Left lung (tissue), 4 donors: ENCODE measurements at regions not wholly inside any gene's neighbourhood (a gene's known extent, or its start where the extent isn't known, plus 50 kb on each side); places are given as distances from the start of the nearest gene placed in this dataset.

Source experiments
- ATAC-seq: fragments of 200-7000 bp; cut with Tn5 transposase; one replicate; pipeline ENCODE4 v1.9.1; 2020; ENCODE audit warnings: moderate library complexity
- DNase-seq, 4 donors: peaks; one replicate each; pipeline ENCODE4 v3.0.0-alpha.2; 2013 to 2020
- H3K27ac ChIP-seq, 2 donors: fragments of 200-600 bp; sonication (generic) in 1 of 2; one replicate each; pipeline versions ENCODE4 v1.5.0 to v1.8.0; 2020 to 2021
- H3K27me3 ChIP-seq, 2 donors: fragments of 200-600 bp; sonication (generic) in 1 of 2; one replicate each; pipeline versions ENCODE4 v1.5.0 to v1.8.0; 2020 to 2021
- H3K36me3 ChIP-seq, 2 donors: fragments of 200-600 bp; sonication (generic) in 1 of 2; one replicate each; pipeline versions ENCODE4 v1.5.0 to v1.8.0; 2020 to 2021
- H3K4me1 ChIP-seq, 2 donors: fragments of 200-600 bp; one replicate each; pipeline ENCODE4 v1.8.0; 2021
- H3K4me3 ChIP-seq, 2 donors: fragments of 200-600 bp; sonication (generic) in 1 of 2; one replicate each; pipeline versions ENCODE4 v1.5.0 to v1.8.0; 2020 to 2021; ENCODE audit warnings: mild to moderate bottlenecking in 1 of 2
- H3K9me3 ChIP-seq, 2 donors: fragments of 200-600 bp; sonication (generic) in 1 of 2; one replicate each; pipeline versions ENCODE4 v1.5.0 to v1.8.0; 2020 to 2021
- intact Hi-C, 2 donors: fragments of 100-400 bp; cut with DNase I; formaldehyde crosslinking; loops; one replicate each; pipeline versions ENCODE4 v1.11.2 to v1.14.2; 2022
- TF ChIP-seq, protein P1 (sequence below), 2 donors: fragments of 200-600 bp; sonication (generic) in 1 of 2; IDR thresholded peaks; one replicate each; pipeline versions ENCODE4 v1.5.0 to v1.8.0; 2021; ENCODE audit warnings: antibody characterized with exemption in 2 of 2
- donor health status: DM: no; HTN: yes; CAD: no.
- donor health status: DM: no; HTN: no; CAD: no.

DNA sequence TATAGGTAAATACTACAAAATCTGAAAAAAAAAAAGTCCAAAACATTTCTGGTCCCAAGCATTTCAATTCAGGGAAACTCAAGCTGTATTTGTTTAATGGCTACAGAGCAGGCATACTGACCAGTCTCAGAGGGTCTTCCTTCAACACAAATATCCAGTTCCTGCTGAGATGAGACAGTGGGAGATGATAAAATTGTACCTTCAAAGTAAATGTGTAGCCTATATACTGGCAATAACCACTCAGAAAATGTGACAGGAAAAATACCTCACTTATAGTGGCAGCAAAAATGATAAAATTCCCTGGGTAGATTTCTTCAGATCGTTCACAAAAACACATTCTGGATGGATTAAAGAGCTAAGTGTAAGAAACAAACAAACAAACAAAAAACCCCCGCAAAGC is 102.0 kb upstream of the FUT8 start:
- no peaks in the 10 kb centered on the region for H3K27me3 ChIP-seq
- DNase-seq = no peak
- H3K4me3 ChIP-seq = no peak overlapping the region
- no peak overlapping the region for H3K27ac ChIP-seq
- H3K36me3 ChIP-seq = no peaks in the 10 kb centered on the region
- intact Hi-C loops = no loop called here
- no peaks in the 10 kb centered on the region for H3K9me3 ChIP-seq
- no peak for ATAC-seq
- H3K4me1 ChIP-seq = no peaks in the 10 kb centered on the region
- TF ChIP-seq, protein P1, sequence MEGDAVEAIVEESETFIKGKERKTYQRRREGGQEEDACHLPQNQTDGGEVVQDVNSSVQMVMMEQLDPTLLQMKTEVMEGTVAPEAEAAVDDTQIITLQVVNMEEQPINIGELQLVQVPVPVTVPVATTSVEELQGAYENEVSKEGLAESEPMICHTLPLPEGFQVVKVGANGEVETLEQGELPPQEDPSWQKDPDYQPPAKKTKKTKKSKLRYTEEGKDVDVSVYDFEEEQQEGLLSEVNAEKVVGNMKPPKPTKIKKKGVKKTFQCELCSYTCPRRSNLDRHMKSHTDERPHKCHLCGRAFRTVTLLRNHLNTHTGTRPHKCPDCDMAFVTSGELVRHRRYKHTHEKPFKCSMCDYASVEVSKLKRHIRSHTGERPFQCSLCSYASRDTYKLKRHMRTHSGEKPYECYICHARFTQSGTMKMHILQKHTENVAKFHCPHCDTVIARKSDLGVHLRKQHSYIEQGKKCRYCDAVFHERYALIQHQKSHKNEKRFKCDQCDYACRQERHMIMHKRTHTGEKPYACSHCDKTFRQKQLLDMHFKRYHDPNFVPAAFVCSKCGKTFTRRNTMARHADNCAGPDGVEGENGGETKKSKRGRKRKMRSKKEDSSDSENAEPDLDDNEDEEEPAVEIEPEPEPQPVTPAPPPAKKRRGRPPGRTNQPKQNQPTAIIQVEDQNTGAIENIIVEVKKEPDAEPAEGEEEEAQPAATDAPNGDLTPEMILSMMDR (IDR thresholded peaks at IDR 0.05) = no peak

GRCh38 chr14:65312859-65313258 is 99.7 kb upstream of the FUT8 start:
- intact Hi-C loops = no loop called here

DNA sequence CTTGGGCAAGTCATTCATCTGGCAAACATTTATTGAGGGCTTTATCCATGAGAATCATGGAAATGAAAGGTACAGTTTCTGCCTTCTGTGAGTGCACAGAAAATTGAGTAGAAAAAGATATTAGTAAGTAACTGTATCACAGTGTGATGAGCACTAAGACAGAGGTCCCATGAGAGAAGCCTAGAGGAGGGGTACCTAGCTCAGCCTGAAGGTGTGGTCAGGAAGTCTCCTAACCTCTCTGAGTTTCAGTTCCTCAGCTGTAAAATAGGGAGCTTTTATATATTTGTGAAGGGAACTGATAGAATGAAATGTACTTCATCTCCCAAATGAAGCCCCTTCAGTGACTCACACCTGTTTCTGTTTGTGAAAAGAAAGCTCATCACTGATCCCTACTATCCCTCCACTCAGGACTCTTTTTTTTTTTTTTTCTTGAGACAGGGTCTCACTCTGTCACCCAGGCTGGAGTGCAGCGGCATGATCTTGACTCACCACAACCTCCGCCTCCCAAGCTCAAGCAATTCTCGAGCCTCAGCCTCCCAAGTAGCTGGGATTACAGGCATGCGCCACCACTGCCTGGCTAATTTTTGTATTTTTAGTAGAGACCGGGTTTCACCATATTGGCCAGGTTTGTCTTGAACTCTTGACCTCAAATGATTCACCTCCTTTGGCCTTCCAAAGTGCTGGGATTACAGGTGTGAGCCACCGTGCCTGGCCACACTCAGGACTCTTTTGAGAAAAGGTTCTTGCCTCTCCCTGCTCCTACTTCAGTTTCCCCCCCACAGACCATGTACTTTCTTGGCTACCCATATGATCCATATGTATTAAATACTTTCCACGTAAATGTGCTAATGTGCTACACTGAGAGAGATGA is 93.7 kb upstream of the FUT8 start:
- H3K36me3 ChIP-seq = no peaks in the 10 kb centered on the region
- no peaks in the 10 kb centered on the region for H3K4me1 ChIP-seq
- H3K4me3 ChIP-seq = no peak overlapping the region
- DNase-seq (no peak), ATAC-seq (no peak)
- no peak overlapping the region for H3K27ac ChIP-seq
- intact Hi-C loops = no loop called here
- TF ChIP-seq, protein P1 (IDR thresholded peaks at IDR 0.05) = no peak
- peaks cover 0 to 2% of the 10 kb centered on the region in 2 donors for H3K9me3 ChIP-seq
- H3K27me3 ChIP-seq = no peaks in the 10 kb centered on the region

More at GRCh38 chr14:65312859-65313258, 99.7 kb upstream of the FUT8 start:
- ATAC-seq (no peak), DNase-seq (no peak)
- no peaks in the 10 kb centered on the region for H3K4me1 ChIP-seq
- H3K4me3 ChIP-seq = no peak overlapping the region
- TF ChIP-seq, protein P1 (IDR thresholded peaks at IDR 0.05) = no peak
- no peaks in the 10 kb centered on the region for H3K27me3 ChIP-seq
- peaks cover 0 to 2% of the 10 kb centered on the region in 2 donors for H3K9me3 ChIP-seq
- no peak overlapping the region for H3K27ac ChIP-seq
- no peaks in the 10 kb centered on the region for H3K36me3 ChIP-seq

DNA sequence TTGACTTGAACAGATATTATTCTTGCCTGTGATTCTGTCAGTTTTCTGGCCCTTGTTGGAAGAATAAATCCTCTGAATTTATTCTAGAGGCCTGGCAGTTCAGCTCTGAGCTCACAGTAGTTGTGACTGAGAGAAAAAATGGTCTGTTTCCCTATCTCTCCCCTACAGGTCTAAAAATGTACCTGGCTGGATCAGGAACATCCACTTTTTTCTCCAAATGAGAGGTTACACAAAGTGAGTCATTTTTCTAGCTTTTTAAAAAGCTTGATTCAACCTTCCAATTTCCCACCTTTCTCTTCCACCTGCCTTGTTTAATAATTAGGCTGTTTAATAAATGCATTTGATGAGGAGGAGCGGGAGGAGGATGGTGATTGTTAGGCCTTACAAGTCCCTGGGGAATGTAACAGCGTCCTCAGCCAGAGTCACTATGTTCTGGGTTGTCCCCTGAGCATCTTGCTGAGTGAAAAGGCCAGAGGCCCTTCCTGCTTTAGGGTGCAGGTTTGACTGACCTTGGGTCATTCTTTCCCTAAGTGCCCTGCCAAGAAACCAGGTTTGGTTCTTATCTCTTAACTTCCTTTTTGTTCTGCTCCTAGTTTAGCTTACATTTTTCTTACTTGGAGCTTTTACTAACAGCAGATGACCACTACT is 91.7 kb upstream of the FUT8 start:
- Histone ChIP-seq H3K27ac (no peak overlapping the region), H3K4me1 (no peaks in the 10 kb centered on the region)

More for the DNA sequence above, 91.7 kb upstream of the FUT8 start:
- intact Hi-C loops = no loop called here
- DNase-seq (no peak), ATAC-seq (no peak)
- TF ChIP-seq, protein P1 (IDR thresholded peaks at IDR 0.05) = no peak
- Histone ChIP-seq H3K27me3 (no peaks in the 10 kb centered on the region), H3K4me3 (no peak overlapping the region), H3K36me3 (no peaks in the 10 kb centered on the region), H3K9me3 (peaks cover 0 to 2% of the 10 kb centered on the region in 2 donors)
